ENCODE measurements at regions not wholly inside any gene's neighbourhood (a gene's known extent, or its start where the extent isn't known, plus 50 kb on each side); places are given as distances from the start of the nearest gene placed in this dataset.

DNA sequence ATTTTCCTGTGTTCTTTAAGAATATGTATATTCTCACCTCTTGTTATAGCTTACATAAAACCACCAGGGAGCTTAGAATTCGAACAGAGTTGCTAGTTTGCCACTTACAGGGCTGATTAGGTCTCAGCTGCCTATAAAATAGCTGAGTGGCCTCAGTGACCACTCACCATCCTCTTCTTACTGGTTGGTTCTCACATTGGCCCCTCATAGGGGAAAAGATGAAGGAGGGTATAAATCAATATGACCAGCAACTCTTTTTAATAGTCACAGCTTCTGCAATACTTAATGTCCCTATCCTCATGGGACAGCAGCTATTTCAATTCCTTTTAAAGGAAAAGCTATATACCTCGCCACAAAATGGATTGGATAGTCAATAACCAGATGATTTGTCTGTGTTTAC, 199.4 kb upstream of the CDH20 start:
- no peak overlapping the region for H3K4me3 ChIP-seq (ENCODE audit: low read depth in 1 of 3, low read length in 3 of 3)
- WGBS, result 59% methylated on average over 2 of the region's 2 CpGs
- H3K9ac ChIP-seq (ENCODE audit: low read depth in 1 of 2, low read length in 2 of 2), result no peak overlapping the region
- no peaks in the 10 kb centered on the region for H3K9me3 ChIP-seq (ENCODE audit: control insufficient read depth in 4 of 4, low read length in 3 of 4)
- no peak for TF ChIP-seq YY1 (IDR thresholded peaks at IDR 0.05)
- TF ChIP-seq EGR1 (IDR thresholded peaks at IDR 0.05; ENCODE audit: low read depth in 2 of 2), result no peak
- no peak for TF ChIP-seq JUND (IDR thresholded peaks at IDR 0.05)
- TF ChIP-seq HNF4G (IDR thresholded peaks at IDR 0.05), result no peak
- TF ChIP-seq NR2F2 (IDR thresholded peaks at IDR 0.05), result no peak
- TF ChIP-seq GABPA (IDR thresholded peaks at IDR 0.05 in 1 of 2, conservative IDR thresholded peaks at IDR 0.05 in 1 of 2), result no peak
- TF ChIP-seq, protein P1, sequence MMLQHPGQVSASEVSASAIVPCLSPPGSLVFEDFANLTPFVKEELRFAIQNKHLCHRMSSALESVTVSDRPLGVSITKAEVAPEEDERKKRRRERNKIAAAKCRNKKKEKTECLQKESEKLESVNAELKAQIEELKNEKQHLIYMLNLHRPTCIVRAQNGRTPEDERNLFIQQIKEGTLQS (IDR thresholded peaks at IDR 0.05), result no peak
- TF ChIP-seq, protein P2, sequence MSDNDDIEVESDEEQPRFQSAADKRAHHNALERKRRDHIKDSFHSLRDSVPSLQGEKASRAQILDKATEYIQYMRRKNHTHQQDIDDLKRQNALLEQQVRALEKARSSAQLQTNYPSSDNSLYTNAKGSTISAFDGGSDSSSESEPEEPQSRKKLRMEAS (IDR thresholded peaks at IDR 0.05), result no peak
- TF ChIP-seq HNF4A (conservative IDR thresholded peaks at IDR 0.05), result no peak
- TF ChIP-seq, protein P3, sequence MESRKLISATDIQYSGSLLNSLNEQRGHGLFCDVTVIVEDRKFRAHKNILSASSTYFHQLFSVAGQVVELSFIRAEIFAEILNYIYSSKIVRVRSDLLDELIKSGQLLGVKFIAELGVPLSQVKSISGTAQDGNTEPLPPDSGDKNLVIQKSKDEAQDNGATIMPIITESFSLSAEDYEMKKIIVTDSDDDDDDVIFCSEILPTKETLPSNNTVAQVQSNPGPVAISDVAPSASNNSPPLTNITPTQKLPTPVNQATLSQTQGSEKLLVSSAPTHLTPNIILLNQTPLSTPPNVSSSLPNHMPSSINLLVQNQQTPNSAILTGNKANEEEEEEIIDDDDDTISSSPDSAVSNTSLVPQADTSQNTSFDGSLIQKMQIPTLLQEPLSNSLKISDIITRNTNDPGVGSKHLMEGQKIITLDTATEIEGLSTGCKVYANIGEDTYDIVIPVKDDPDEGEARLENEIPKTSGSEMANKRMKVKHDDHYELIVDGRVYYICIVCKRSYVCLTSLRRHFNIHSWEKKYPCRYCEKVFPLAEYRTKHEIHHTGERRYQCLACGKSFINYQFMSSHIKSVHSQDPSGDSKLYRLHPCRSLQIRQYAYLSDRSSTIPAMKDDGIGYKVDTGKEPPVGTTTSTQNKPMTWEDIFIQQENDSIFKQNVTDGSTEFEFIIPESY (IDR thresholded peaks at IDR 0.05), result no peak
- TF ChIP-seq FOXA1 (IDR thresholded peaks at IDR 0.05), result no peak
- TF ChIP-seq FOXA2 (IDR thresholded peaks at IDR 0.05), result no peak
- no peak for TF ChIP-seq SP1 (IDR thresholded peaks at IDR 0.05)
- no peak for TF ChIP-seq TAF1 (conservative IDR thresholded peaks at IDR 0.05)
- TF ChIP-seq, protein P4, sequence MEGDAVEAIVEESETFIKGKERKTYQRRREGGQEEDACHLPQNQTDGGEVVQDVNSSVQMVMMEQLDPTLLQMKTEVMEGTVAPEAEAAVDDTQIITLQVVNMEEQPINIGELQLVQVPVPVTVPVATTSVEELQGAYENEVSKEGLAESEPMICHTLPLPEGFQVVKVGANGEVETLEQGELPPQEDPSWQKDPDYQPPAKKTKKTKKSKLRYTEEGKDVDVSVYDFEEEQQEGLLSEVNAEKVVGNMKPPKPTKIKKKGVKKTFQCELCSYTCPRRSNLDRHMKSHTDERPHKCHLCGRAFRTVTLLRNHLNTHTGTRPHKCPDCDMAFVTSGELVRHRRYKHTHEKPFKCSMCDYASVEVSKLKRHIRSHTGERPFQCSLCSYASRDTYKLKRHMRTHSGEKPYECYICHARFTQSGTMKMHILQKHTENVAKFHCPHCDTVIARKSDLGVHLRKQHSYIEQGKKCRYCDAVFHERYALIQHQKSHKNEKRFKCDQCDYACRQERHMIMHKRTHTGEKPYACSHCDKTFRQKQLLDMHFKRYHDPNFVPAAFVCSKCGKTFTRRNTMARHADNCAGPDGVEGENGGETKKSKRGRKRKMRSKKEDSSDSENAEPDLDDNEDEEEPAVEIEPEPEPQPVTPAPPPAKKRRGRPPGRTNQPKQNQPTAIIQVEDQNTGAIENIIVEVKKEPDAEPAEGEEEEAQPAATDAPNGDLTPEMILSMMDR (IDR thresholded peaks at IDR 0.05; ENCODE audit: low read depth, low read length, missing input control), result no peak
- TF ChIP-seq, protein P5, sequence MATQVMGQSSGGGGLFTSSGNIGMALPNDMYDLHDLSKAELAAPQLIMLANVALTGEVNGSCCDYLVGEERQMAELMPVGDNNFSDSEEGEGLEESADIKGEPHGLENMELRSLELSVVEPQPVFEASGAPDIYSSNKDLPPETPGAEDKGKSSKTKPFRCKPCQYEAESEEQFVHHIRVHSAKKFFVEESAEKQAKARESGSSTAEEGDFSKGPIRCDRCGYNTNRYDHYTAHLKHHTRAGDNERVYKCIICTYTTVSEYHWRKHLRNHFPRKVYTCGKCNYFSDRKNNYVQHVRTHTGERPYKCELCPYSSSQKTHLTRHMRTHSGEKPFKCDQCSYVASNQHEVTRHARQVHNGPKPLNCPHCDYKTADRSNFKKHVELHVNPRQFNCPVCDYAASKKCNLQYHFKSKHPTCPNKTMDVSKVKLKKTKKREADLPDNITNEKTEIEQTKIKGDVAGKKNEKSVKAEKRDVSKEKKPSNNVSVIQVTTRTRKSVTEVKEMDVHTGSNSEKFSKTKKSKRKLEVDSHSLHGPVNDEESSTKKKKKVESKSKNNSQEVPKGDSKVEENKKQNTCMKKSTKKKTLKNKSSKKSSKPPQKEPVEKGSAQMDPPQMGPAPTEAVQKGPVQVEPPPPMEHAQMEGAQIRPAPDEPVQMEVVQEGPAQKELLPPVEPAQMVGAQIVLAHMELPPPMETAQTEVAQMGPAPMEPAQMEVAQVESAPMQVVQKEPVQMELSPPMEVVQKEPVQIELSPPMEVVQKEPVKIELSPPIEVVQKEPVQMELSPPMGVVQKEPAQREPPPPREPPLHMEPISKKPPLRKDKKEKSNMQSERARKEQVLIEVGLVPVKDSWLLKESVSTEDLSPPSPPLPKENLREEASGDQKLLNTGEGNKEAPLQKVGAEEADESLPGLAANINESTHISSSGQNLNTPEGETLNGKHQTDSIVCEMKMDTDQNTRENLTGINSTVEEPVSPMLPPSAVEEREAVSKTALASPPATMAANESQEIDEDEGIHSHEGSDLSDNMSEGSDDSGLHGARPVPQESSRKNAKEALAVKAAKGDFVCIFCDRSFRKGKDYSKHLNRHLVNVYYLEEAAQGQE (IDR thresholded peaks at IDR 0.05), result no peak
- no peak for DNase-seq (ENCODE audit: low spot score)
- H3K36me3 ChIP-seq (ENCODE audit: control insufficient read depth in 4 of 4, insufficient read depth in 3 of 4, low read depth in 1 of 4, low read length in 3 of 4), result no peaks in the 10 kb centered on the region
- no peaks in the 10 kb centered on the region for H3K27me3 ChIP-seq (ENCODE audit: control insufficient read depth in 4 of 4, insufficient read depth in 4 of 4, low read length in 3 of 4)
- H3K27ac ChIP-seq (ENCODE audit: low read depth in 1 of 2, low read length in 2 of 2), result no peak overlapping the region
- H3K4me1 ChIP-seq (ENCODE audit: control insufficient read depth in 4 of 4, insufficient read depth in 4 of 4, low read length in 3 of 4), result no peaks in the 10 kb centered on the region

DNA sequence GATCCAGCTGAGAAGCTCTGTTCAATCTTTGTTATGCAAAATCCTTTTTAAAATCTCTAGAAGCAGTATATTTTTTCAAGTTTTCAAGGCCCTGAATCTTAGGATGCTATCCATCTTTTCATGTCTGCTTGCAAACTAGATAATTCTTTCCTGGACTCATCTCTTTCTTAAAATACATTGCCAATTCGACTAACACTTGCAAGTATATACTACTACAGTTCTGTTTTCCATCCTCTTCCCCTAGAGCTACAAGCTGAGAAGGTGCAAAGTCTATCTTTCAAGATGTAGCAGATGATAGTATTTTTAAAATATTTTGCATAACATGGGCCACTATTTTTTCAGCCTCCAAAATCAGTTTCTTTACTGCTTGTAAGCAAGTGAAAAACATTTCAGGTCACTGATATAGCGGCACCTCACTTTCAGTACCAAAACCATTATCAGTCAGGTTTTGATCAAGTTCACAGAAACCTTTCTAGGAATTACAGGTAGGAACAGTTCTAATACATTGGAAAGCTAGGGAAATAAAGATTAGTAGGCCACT, 196.4 kb upstream of the CDH20 start:
- H3K36me3 ChIP-seq (ENCODE audit: control insufficient read depth in 4 of 4, insufficient read depth in 3 of 4, low read depth in 1 of 4, low read length in 3 of 4), result no peaks in the 10 kb centered on the region
- 70% methylated on average over 2 of the region's 2 CpGs for WGBS
- no peak overlapping the region for H3K4me3 ChIP-seq (ENCODE audit: low read depth in 1 of 3, low read length in 3 of 3)
- no peaks in the 10 kb centered on the region for H3K27me3 ChIP-seq (ENCODE audit: control insufficient read depth in 4 of 4, insufficient read depth in 4 of 4, low read length in 3 of 4)
- H3K9me3 ChIP-seq (ENCODE audit: control insufficient read depth in 4 of 4, low read length in 3 of 4), result peaks cover 0 to 2% (median 0%) of the 10 kb centered on the region in 4 donors
- no peaks in the 10 kb centered on the region for H3K4me1 ChIP-seq (ENCODE audit: control insufficient read depth in 4 of 4, insufficient read depth in 4 of 4, low read length in 3 of 4)
- no peak overlapping the region for H3K9ac ChIP-seq (ENCODE audit: low read depth in 1 of 2, low read length in 2 of 2)
- H3K27ac ChIP-seq (ENCODE audit: low read depth in 1 of 2, low read length in 2 of 2), result no peak overlapping the region
- DNase-seq (ENCODE audit: low spot score), result no peak
- no peak for TF ChIP-seq SP1 (IDR thresholded peaks at IDR 0.05)
- TF ChIP-seq, protein P4 (IDR thresholded peaks at IDR 0.05; ENCODE audit: low read depth, low read length, missing input control), result no peak
- TF ChIP-seq HNF4A (conservative IDR thresholded peaks at IDR 0.05), result no peak
- no peak for TF ChIP-seq RXRA (IDR thresholded peaks at IDR 0.05)
- TF ChIP-seq YY1 (IDR thresholded peaks at IDR 0.05), result no peak
- TF ChIP-seq JUND (IDR thresholded peaks at IDR 0.05), result no peak
- TF ChIP-seq RAD21 (IDR thresholded peaks at IDR 0.05), result no peak
- TF ChIP-seq FOXA1 (IDR thresholded peaks at IDR 0.05), result no peak
- TF ChIP-seq FOXA2 (IDR thresholded peaks at IDR 0.05), result no peak
- TF ChIP-seq, protein P2 (IDR thresholded peaks at IDR 0.05), result no peak
